Left ventricle myocardium inferior (tissue), 1 donor: ENCODE measurements at regions not wholly inside any gene's neighbourhood (a gene's known extent, or its start where the extent isn't known, plus 50 kb on each side); places are given as distances from the start of the nearest gene placed in this dataset.

Experiments used
- DNase-seq: peaks from one replicate; pipeline ENCODE4 v3.0.0-alpha.2; 2020
- H3K27ac ChIP-seq: fragments of 200-600 bp; replicated peaks from 2 replicates; pipeline ENCODE4 v1.8.0; 2021
- H3K27me3 ChIP-seq: fragments of 200-600 bp; 2 replicates; pipeline ENCODE4 v1.8.0; 2021; ENCODE audit warnings: low read depth
- H3K36me3 ChIP-seq: fragments of 200-600 bp; 2 replicates; pipeline ENCODE4 v1.8.0; 2021
- H3K4me1 ChIP-seq: fragments of 200-600 bp; 2 replicates; pipeline ENCODE4 v1.8.0; 2021
- H3K4me3 ChIP-seq: fragments of 200-600 bp; 2 replicates; pipeline ENCODE4 v1.8.0; 2021; ENCODE audit warnings: mild to moderate bottlenecking, moderate library complexity
- H3K9me3 ChIP-seq: fragments of 200-600 bp; replicated peaks from 2 replicates; pipeline ENCODE4 v1.8.0; 2021
- CTCF ChIP-seq: fragments of 200-600 bp; IDR thresholded peaks from 2 replicates; pipeline ENCODE4 v1.8.0; 2021; ENCODE audit warnings: antibody characterized with exemption, mild to moderate bottlenecking, borderline replicate concordance
- intact Hi-C: fragments of 100-400 bp; cut with micrococcal nuclease; formaldehyde crosslinking; loops from one replicate; pipeline ENCODE4 v1.11.0; 2022
- donor health status: DM: no; HTN: yes; CAD: no; lungs with severe emphysema.

GRCh38 chr9:82555431-82556051 is 507.4 kb downstream of the RASEF start:
- TF ChIP-seq CTCF = no peak
- Histone ChIP-seq H3K27ac (peak overlapping the region; percentile 29), H3K27me3 (no peaks in the 10 kb centered on the region), H3K36me3 (no peaks in the 10 kb centered on the region), H3K4me3 (no peak overlapping the region), H3K4me1 (peaks cover 41% of the 10 kb centered on the region), H3K9me3 (no peaks in the 10 kb centered on the region)
- no peak for DNase-seq
- intact Hi-C loops = no loop called here

GRCh38 chr9:82558346-82558745 is 504.6 kb downstream of the RASEF start:
- no peak for TF ChIP-seq CTCF
- no peaks in the 10 kb centered on the region for H3K36me3 ChIP-seq
- intact Hi-C loops = no loop called here

DNA sequence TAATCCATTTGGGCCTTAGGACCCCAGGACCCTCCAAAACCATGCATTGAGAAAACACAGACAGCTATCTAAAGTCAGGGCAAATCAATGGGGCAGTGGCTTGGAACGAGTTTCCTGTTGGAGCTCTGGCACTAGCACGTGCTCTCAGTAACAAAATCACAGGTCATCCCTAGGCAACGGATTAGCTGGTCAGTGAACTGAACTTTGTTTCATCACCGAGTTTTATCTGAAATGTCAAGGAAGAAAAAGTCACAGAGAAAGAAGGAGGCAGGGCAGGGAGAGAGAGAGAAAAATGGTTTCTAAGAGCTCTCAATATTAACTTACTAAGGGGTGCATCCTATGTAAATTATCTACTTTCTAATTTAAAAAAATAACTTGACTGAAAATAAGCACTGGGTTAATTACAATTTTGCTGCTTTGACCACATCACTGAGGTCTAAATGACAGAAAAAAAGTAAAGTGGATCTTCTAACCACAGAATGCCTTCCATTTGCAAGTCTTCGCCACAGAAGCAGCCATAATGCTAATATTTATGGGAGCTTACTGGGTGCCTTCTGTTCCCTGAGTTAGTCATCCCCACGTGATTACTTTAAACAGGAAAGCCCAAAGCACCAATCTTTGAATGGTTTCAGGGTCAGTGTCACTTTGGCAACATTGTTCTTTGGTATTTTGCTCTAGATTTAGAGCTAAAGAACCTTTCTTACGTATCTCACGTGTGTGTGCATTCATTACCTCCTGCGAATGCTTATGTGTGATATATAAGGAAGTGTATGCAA is 503.9 kb downstream of the RASEF start:
- Histone ChIP-seq H3K4me3 (no peak overlapping the region), H3K36me3 (no peaks in the 10 kb centered on the region), H3K27ac (no peak overlapping the region), H3K4me1 (peaks cover 26% of the 10 kb centered on the region), H3K9me3 (no peaks in the 10 kb centered on the region), H3K27me3 (no peaks in the 10 kb centered on the region)
- intact Hi-C loops = no loop called here
- no peak for DNase-seq
- TF ChIP-seq CTCF = no peak

More at GRCh38 chr9:82558346-82558745, 504.6 kb downstream of the RASEF start:
- Histone ChIP-seq H3K4me1 (peaks cover 27% of the 10 kb centered on the region), H3K27ac (no peak overlapping the region), H3K27me3 (no peaks in the 10 kb centered on the region), H3K9me3 (no peaks in the 10 kb centered on the region), H3K4me3 (no peak overlapping the region)
- DNase-seq = no peak

- H3K9me3 ChIP-seq = no peaks in the 10 kb centered on the region
- no peak for TF ChIP-seq CTCF
- no peaks in the 10 kb centered on the region for H3K27me3 ChIP-seq
- no peak overlapping the region for H3K4me3 ChIP-seq
- no peak for DNase-seq
- intact Hi-C loops = no loop called here
- H3K36me3 ChIP-seq = no peaks in the 10 kb centered on the region
- peaks cover 16% of the 10 kb centered on the region for H3K4me1 ChIP-seq
- H3K27ac ChIP-seq = no peak overlapping the region
These were observed 502.9 kb downstream of the RASEF start for GRCh38 chr9:82560036-82560435.

DNA sequence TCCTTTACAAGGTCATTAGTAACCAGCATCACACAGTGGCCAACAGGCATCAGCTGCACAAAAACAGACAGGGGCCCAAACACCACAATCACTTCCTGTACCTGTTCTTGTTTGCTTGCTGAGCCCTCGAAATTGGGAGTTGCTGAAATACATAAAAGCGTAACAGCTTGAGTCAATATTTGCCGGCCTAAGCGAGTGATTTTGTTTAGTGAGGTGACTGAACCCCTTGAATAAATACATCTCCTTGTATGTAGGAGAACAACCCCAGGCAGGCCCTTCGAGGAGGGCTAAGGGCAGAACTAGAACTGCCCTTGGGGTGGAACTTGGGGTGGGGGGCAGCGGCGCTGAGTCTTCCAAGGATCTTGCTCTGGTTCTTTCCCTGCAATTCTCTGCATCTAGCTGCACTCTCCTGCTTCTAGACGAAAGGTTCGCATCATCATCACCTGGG is 502.5 kb downstream of the RASEF start:
- DNase-seq = no peak

More for the DNA sequence above, 502.5 kb downstream of the RASEF start:
- Histone ChIP-seq H3K4me3 (no peak overlapping the region), H3K9me3 (no peaks in the 10 kb centered on the region), H3K27ac (no peak overlapping the region), H3K36me3 (no peaks in the 10 kb centered on the region), H3K27me3 (no peaks in the 10 kb centered on the region), H3K4me1 (peaks cover 14% of the 10 kb centered on the region)
- TF ChIP-seq CTCF = no peak
- intact Hi-C loops = no loop called here
